Thoracic aorta (tissue), 2 donors: ENCODE measurements at regions not wholly inside any gene's neighbourhood (a gene's known extent, or its start where the extent isn't known, plus 50 kb on each side); places are given as distances from the start of the nearest gene placed in this dataset.

Experiments
- ATAC-seq: fragments of 150-250 bp; one replicate; pipeline ENCODE4 v1.8.0; 2017; ENCODE audit warnings: low read depth; ENCODE audit not compliant: insufficient number of reproducible peaks, low FRiP score
- DNase-seq: peaks from one replicate; pipeline ENCODE4 v3.0.0-alpha.2; 2020; ENCODE audit warnings: low spot score
- H3K27ac ChIP-seq, 2 donors: fragments of 200-600 bp; sonication (generic); 1 replicate in 1 of 2; 2 replicates in 1 of 2; pipeline ENCODE4 v1.5.1; 2016; ENCODE audit warnings: mild to moderate bottlenecking in 2 of 2, moderate library complexity in 2 of 2
- H3K27me3 ChIP-seq: fragments of 200-600 bp; sonication (generic); replicated peaks from 2 replicates; pipeline ENCODE4 v1.6.0; 2016; ENCODE audit warnings: mild to moderate bottlenecking; ENCODE audit not compliant: insufficient read depth
- H3K36me3 ChIP-seq: fragments of 200-600 bp; sonication (generic); one replicate; pipeline ENCODE4 v1.5.1; 2016
- H3K4me1 ChIP-seq, 2 donors: fragments of 200-600 bp; sonication (generic); 1 replicate in 1 of 2; 2 replicates in 1 of 2; pipeline versions ENCODE4 v1.5.1 to v1.6.0; 2016; ENCODE audit warnings: low read depth in 2 of 2, mild to moderate bottlenecking in 1 of 2; ENCODE audit not compliant: control insufficient read depth in 1 of 2
- H3K4me3 ChIP-seq: fragments of 200-600 bp; sonication (generic); 2 replicates; pipeline ENCODE4 v1.5.1; 2016; ENCODE audit warnings: mild to moderate bottlenecking
- H3K9me3 ChIP-seq: fragments of 200-600 bp; sonication (generic); 2 replicates; pipeline ENCODE4 v1.5.1; 2016
- TF ChIP-seq, protein P1 (sequence below): fragments of 200-600 bp; sonication (generic); IDR thresholded peaks from one replicate; pipeline ENCODE4 v1.5.1; 2019; ENCODE audit warnings: antibody characterized with exemption

DNA sequence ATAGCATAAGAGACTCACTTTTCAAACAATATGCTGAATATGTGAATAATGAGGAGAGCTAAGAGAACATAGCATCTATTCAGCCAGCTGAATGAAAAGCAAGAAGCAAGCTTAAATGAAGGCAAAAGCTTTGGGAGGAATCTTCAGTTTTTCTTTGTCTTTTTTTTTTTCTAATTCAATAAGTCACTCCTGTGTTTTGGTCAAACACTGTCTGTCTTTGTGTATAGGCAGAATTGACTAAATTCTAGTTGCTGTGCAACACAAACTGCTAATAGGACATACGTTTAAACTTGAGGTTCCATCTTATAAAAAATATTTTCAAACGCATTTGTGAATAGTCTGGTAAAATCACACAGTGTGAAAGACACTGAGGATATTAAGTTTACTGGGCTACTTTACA lies 156.9 kb upstream of the KCNN2 start:
- no peak overlapping the region for H3K27ac ChIP-seq
- H3K4me3 ChIP-seq, result no peak overlapping the region
- H3K27me3 ChIP-seq, result no peaks in the 10 kb centered on the region
- TF ChIP-seq, protein P1, sequence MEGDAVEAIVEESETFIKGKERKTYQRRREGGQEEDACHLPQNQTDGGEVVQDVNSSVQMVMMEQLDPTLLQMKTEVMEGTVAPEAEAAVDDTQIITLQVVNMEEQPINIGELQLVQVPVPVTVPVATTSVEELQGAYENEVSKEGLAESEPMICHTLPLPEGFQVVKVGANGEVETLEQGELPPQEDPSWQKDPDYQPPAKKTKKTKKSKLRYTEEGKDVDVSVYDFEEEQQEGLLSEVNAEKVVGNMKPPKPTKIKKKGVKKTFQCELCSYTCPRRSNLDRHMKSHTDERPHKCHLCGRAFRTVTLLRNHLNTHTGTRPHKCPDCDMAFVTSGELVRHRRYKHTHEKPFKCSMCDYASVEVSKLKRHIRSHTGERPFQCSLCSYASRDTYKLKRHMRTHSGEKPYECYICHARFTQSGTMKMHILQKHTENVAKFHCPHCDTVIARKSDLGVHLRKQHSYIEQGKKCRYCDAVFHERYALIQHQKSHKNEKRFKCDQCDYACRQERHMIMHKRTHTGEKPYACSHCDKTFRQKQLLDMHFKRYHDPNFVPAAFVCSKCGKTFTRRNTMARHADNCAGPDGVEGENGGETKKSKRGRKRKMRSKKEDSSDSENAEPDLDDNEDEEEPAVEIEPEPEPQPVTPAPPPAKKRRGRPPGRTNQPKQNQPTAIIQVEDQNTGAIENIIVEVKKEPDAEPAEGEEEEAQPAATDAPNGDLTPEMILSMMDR, result no peak
- H3K9me3 ChIP-seq, result no peaks in the 10 kb centered on the region
- H3K4me1 ChIP-seq, result no peaks in the 10 kb centered on the region
- no peaks in the 10 kb centered on the region for H3K36me3 ChIP-seq
- DNase-seq (no peak), ATAC-seq (no peak)

DNA sequence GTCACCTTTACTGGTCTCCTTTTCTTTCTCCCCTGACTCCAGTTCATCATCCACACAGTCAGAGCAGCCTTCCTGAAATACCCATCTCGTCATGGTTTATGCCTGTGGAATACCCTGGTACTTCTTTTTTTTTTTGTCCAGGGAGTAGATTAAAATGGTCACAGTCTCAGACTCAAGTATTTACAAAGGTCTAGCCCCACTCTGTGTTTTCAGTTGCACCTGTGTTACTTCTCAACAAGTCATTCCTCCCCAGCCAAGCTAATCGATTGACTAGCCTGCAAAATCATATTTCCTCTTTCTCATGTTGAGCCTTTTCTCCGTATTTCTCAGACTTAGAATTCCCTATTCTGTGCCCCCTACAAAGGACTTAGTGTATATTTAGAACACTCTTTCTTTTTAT lies 155.2 kb upstream of the KCNN2 start:
- no peaks in the 10 kb centered on the region for H3K27me3 ChIP-seq
- no peak for ATAC-seq

DNA sequence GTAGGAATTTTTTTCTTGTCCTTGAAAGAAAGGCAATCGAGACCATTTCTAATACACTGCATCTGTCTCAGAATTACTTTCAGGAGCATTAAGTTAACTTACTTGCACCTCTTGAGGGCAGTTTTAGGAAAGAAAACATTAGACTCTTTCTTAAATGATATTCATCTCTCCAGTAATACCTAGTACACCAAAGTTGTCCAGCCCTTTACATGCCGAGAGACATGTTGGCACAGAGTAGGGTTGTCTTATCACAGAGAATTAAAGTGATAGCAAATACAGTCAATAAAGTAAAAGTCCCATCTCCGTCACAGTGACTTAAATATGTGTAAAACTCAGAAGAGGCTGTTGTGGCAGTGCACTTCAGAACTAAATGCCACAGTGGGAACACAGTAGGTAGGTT lies 154.3 kb upstream of the KCNN2 start:
- Histone ChIP-seq H3K4me3 (no peak overlapping the region), H3K36me3 (no peaks in the 10 kb centered on the region), H3K27me3 (no peaks in the 10 kb centered on the region), H3K4me1 (no peaks in the 10 kb centered on the region), H3K27ac (no peak overlapping the region), H3K9me3 (no peaks in the 10 kb centered on the region)
- no peak for DNase-seq
- TF ChIP-seq, protein P1, result no peak
- ATAC-seq, result no peak

More for the DNA sequence above, 155.2 kb upstream of the KCNN2 start:
- TF ChIP-seq, protein P1, result no peak
- H3K4me3 ChIP-seq, result no peak overlapping the region
- H3K9me3 ChIP-seq, result no peaks in the 10 kb centered on the region
- no peaks in the 10 kb centered on the region for H3K4me1 ChIP-seq
- DNase-seq, result no peak
- H3K36me3 ChIP-seq, result no peaks in the 10 kb centered on the region
- H3K27ac ChIP-seq, result no peak overlapping the region

DNA sequence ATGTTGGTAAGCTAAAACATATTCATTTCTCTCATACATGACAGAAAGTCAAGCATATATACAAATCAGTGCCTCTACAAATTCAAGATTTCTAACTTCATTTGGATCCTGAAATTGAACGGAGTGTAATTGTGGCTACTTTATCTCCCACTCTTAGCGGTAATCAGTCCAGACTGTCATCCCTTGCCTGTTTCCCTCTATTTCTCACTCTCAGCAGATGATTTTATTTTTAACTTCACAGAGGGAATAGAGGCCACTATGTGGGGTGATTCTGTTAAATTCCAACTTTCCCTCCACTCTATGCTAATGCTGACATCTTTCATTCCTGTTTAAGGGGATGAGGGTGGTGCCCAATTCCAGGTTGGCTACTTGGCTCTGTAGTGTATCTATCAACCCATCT lies 153.8 kb upstream of the KCNN2 start:
- Histone ChIP-seq H3K27ac (no peak overlapping the region), H3K27me3 (no peaks in the 10 kb centered on the region), H3K36me3 (no peaks in the 10 kb centered on the region), H3K4me1 (no peaks in the 10 kb centered on the region), H3K9me3 (no peaks in the 10 kb centered on the region), H3K4me3 (no peak overlapping the region)
- TF ChIP-seq, protein P1, result no peak
- no peak for ATAC-seq
- no peak for DNase-seq

DNA sequence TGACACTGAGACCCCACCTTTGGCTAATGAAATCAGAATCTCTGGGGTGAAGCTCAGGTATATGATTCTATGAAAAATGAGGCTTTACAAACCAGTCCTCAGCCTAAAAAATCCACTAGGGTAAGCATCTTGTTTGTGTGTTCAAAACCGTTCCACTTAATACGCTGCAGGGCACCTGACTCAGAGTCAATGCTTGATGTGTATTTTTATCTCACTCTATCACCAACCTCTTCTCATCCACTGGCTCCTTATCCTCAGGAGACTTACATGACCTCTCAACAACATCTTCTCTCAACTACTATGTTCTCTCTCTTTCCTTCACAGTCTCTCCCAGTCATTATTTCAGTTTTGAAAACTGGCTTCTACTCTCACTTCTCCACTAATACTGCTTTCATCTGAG lies 153.3 kb upstream of the KCNN2 start:
- TF ChIP-seq, protein P1, result no peak
- no peaks in the 10 kb centered on the region for H3K27me3 ChIP-seq
- ATAC-seq (no peak), DNase-seq (no peak)
- no peaks in the 10 kb centered on the region for H3K4me1 ChIP-seq
- no peaks in the 10 kb centered on the region for H3K36me3 ChIP-seq
- H3K9me3 ChIP-seq, result no peaks in the 10 kb centered on the region
- H3K4me3 ChIP-seq, result no peak overlapping the region
- H3K27ac ChIP-seq, result no peak overlapping the region
